NB4 (cell line): ENCODE measurements at regions not wholly inside any gene's neighbourhood (a gene's known extent, or its start where the extent isn't known, plus 50 kb on each side); places are given as distances from the start of the nearest gene placed in this dataset.

ENCODE experiments used
- CTCF ChIP-seq: IDR thresholded peaks from one replicate; pipeline ENCODE4 v1.5.1; 2012; ENCODE audit warnings: low read depth, low read length
- MYC ChIP-seq: IDR thresholded peaks from 2 replicates; pipeline ENCODE4 v1.6.1; 2011; ENCODE audit warnings: low read depth, low read length
- POLR2A ChIP-seq: IDR thresholded peaks from 2 replicates; pipeline ENCODE4 v1.6.1; 2011; ENCODE audit warnings: mild to moderate bottlenecking; ENCODE audit not compliant: insufficient read length; ENCODE audit errors: extremely low read depth
- TF ChIP-seq, protein P1 (sequence below): IDR thresholded peaks from 2 replicates; pipeline ENCODE4 v1.6.1; 2011; ENCODE audit warnings: low read depth, low read length

DNA sequence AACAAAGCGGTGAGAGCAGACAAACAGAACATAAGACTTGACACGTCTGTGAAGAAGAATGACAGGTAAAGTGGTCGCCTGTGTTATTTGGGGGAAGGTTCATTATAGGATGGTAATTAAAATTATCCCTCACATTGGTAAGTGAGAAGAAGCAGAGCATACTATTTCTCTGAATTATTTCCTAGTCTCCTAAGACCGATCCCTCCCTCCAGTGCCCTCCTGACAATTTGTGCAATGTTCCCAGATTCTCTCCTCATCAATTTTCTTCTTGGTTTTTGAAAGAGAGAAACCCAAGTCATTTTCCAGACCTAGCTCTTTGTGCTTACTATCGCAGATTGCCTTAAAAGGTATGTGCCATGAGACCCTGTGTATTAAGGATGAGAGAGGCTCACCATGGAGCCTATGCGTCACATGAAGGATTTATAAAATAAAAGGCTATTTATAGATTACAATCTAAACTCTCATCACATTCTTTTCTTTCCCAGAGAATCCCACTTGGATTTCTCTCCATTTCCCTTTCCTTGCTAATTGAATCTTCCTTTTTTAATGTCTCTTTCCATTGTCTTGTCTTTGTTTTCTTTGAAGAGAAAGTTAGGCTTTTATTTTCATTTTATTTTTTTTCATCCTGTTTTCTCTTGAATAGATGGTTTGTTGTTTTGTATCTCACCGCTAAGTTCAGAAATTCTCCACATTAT lies 112.0 kb downstream of the PPP1R3A start:
- TF ChIP-seq CTCF: no peak
- no peak for TF ChIP-seq MYC
- TF ChIP-seq POLR2A: no peak
- TF ChIP-seq, protein P1, sequence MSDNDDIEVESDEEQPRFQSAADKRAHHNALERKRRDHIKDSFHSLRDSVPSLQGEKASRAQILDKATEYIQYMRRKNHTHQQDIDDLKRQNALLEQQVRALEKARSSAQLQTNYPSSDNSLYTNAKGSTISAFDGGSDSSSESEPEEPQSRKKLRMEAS: no peak
